MM.1S (cell line): ENCODE measurements at regions not wholly inside any gene's neighbourhood (a gene's known extent, or its start where the extent isn't known, plus 50 kb on each side); places are given as distances from the start of the nearest gene placed in this dataset.

Experiments used
- DNase-seq: peaks from one replicate; pipeline ENCODE4 v3.0.0-alpha.2; 2015
- H2AFZ ChIP-seq: fragments of 300-600 bp; sonication (generic); 2 replicates; pipeline ENCODE4 v1.6.0; 2016; ENCODE audit warnings: antibody characterized with exemption, low read length
- H3F3A ChIP-seq: fragments of 300-600 bp; sonication (generic); 2 replicates; pipeline ENCODE4 v1.6.1; 2016; ENCODE audit warnings: mild to moderate bottlenecking, antibody characterized with exemption, low read length, moderate library complexity, mixed read lengths; ENCODE audit not compliant: insufficient read depth
- H3K27ac ChIP-seq: fragments of 300-600 bp; sonication (generic); 2 replicates; pipeline ENCODE4 v1.5.1; 2016; ENCODE audit warnings: mild to moderate bottlenecking, low read length
- H3K27me3 ChIP-seq: fragments of 300-600 bp; sonication (generic); replicated peaks from 2 replicates; pipeline ENCODE4 v1.6.0; 2016; ENCODE audit warnings: low read length; ENCODE audit not compliant: insufficient read depth
- H3K36me3 ChIP-seq: fragments of 300-600 bp; sonication (generic); replicated peaks from 2 replicates; pipeline ENCODE4 v1.6.1; 2016; ENCODE audit warnings: mild to moderate bottlenecking, low read length, mixed read lengths; ENCODE audit not compliant: insufficient read depth
- H3K4me1 ChIP-seq: fragments of 300-600 bp; sonication (generic); 2 replicates; pipeline ENCODE4 v1.6.1; 2016; ENCODE audit warnings: low read length, mixed read lengths
- H3K4me2 ChIP-seq: fragments of 300-600 bp; sonication (generic); 2 replicates; pipeline ENCODE4 v1.6.0; 2016; ENCODE audit warnings: low read depth, low read length
- H3K4me3 ChIP-seq: fragments of 300-600 bp; sonication (generic); 2 replicates; pipeline ENCODE4 v1.5.1; 2016; ENCODE audit warnings: low read length, mixed read lengths
- H3K79me2 ChIP-seq: fragments of 300-600 bp; sonication (generic); 2 replicates; pipeline ENCODE4 v1.6.1; 2016; ENCODE audit warnings: mixed run types, low read length, mixed read lengths
- H3K9ac ChIP-seq: fragments of 300-600 bp; sonication (generic); 2 replicates; pipeline ENCODE4 v1.6.1; 2016; ENCODE audit warnings: low read length, mixed read lengths
- H3K9me2 ChIP-seq: fragments of 300-600 bp; sonication (generic); replicated peaks from 2 replicates; pipeline ENCODE4 v1.6.1; 2016; ENCODE audit warnings: mild to moderate bottlenecking, low read length, mixed read lengths; ENCODE audit not compliant: insufficient read depth
- H3K9me3 ChIP-seq: fragments of 300-600 bp; sonication (generic); replicated peaks from 2 replicates; pipeline ENCODE4 v1.6.1; 2016; ENCODE audit warnings: mild to moderate bottlenecking, low read length, mixed read lengths; ENCODE audit not compliant: insufficient read depth
- H4K20me1 ChIP-seq: fragments of 300-600 bp; sonication (generic); 2 replicates; pipeline ENCODE4 v1.6.1; 2016; ENCODE audit warnings: mild to moderate bottlenecking, low read length, moderate library complexity, mixed read lengths; ENCODE audit not compliant: insufficient read depth
- CTCF ChIP-seq: fragments of 300-600 bp; sonication (generic); IDR thresholded peaks from 2 replicates; pipeline ENCODE4 v1.5.1; 2016; ENCODE audit warnings: antibody characterized with exemption, low read length, mixed read lengths
- EZH2 ChIP-seq: fragments of 300-600 bp; sonication (generic); optimal IDR thresholded peaks from 2 replicates; pipeline ENCODE3; 2017; ENCODE audit warnings: low read depth, mild to moderate bottlenecking, antibody characterized with exemption, low read length, mixed read lengths
- EZH2phosphoT487 ChIP-seq: fragments of 300-600 bp; sonication (generic); IDR thresholded peaks from 2 replicates; pipeline ENCODE4 v1.6.1; 2018; ENCODE audit warnings: antibody characterized with exemption, low read length

- TF ChIP-seq EZH2phosphoT487 (no peak), CTCF (no peak), EZH2 (no peak)
- no peaks in the 10 kb centered on the region for H3K9me3 ChIP-seq
- no peak overlapping the region for H3K27ac ChIP-seq
- H3K9me2 ChIP-seq: no peaks in the 10 kb centered on the region
- no peak overlapping the region for H3K4me3 ChIP-seq
- no peaks in the 10 kb centered on the region for H3F3A ChIP-seq
- H3K27me3 ChIP-seq: no peaks in the 10 kb centered on the region
- H3K4me2 ChIP-seq: no peak overlapping the region
- no peaks in the 10 kb centered on the region for H3K79me2 ChIP-seq
- H3K36me3 ChIP-seq: no peaks in the 10 kb centered on the region
- no peak for DNase-seq
- H3K4me1 ChIP-seq: no peaks in the 10 kb centered on the region
- no peak overlapping the region for H2AFZ ChIP-seq
- no peak overlapping the region for H3K9ac ChIP-seq
- no peaks in the 10 kb centered on the region for H4K20me1 ChIP-seq
Measured at GRCh38 chr9:108103046-108103693, 613.6 kb upstream of the KLF4 start.

DNA sequence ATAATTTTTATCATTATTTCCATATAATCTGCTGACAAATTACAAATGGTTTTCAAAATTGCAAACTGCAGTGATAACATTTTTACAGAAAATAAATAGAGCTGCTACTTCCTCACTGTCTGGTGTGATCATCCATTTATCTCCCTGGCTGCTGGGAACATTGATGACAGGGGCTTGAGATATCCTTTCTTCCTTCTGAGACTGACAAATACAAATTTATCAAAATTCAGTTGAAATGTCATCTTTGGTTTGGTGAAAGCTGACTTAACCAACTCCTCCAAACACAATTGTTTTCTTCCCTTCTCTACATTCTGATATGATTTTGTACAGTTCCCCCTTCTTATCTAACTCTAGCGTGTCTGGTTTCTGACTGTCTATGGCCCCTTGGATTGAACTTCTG lies 611.8 kb upstream of the KLF4 start:
- H3K27ac ChIP-seq: no peak overlapping the region
- H3F3A ChIP-seq: no peaks in the 10 kb centered on the region
- no peak overlapping the region for H2AFZ ChIP-seq
- no peaks in the 10 kb centered on the region for H3K27me3 ChIP-seq
- H3K36me3 ChIP-seq: no peaks in the 10 kb centered on the region
- H3K9me3 ChIP-seq: no peaks in the 10 kb centered on the region
- TF ChIP-seq EZH2: no peak
- no peaks in the 10 kb centered on the region for H3K9me2 ChIP-seq
- no peak overlapping the region for H3K9ac ChIP-seq
- H3K4me2 ChIP-seq: no peak overlapping the region
- DNase-seq: no peak
- H3K4me3 ChIP-seq: no peak overlapping the region
- no peaks in the 10 kb centered on the region for H4K20me1 ChIP-seq
- no peaks in the 10 kb centered on the region for H3K79me2 ChIP-seq
- no peaks in the 10 kb centered on the region for H3K4me1 ChIP-seq

GRCh38 chr9:108100571-108100970 lies 611.0 kb upstream of the KLF4 start:
- TF ChIP-seq CTCF: no peak
- TF ChIP-seq EZH2phosphoT487: no peak
- TF ChIP-seq EZH2: no peak

GRCh38 chr9:108099854-108100253 lies 610.3 kb upstream of the KLF4 start:
- Histone ChIP-seq H3K79me2 (no peaks in the 10 kb centered on the region), H3F3A (no peaks in the 10 kb centered on the region), H3K9me2 (no peaks in the 10 kb centered on the region), H3K4me3 (no peak overlapping the region), H3K9ac (no peak overlapping the region), H4K20me1 (no peaks in the 10 kb centered on the region), H3K27ac (no peak overlapping the region), H2AFZ (no peak overlapping the region), H3K4me2 (no peak overlapping the region), H3K36me3 (no peaks in the 10 kb centered on the region), H3K4me1 (no peaks in the 10 kb centered on the region), H3K9me3 (no peaks in the 10 kb centered on the region), H3K27me3 (no peaks in the 10 kb centered on the region)
- no peak for DNase-seq
- no peak for TF ChIP-seq CTCF
- no peak for TF ChIP-seq EZH2
- TF ChIP-seq EZH2phosphoT487: no peak

More at GRCh38 chr9:108100571-108100970, 611.0 kb upstream of the KLF4 start:
- Histone ChIP-seq H3K79me2 (no peaks in the 10 kb centered on the region), H3K27me3 (no peaks in the 10 kb centered on the region), H3K4me2 (no peak overlapping the region), H2AFZ (no peak overlapping the region), H3K27ac (no peak overlapping the region), H3K9me3 (no peaks in the 10 kb centered on the region), H4K20me1 (no peaks in the 10 kb centered on the region), H3K36me3 (no peaks in the 10 kb centered on the region), H3K9me2 (no peaks in the 10 kb centered on the region), H3K4me1 (no peaks in the 10 kb centered on the region), H3F3A (no peaks in the 10 kb centered on the region), H3K4me3 (no peak overlapping the region), H3K9ac (no peak overlapping the region)
- no peak for DNase-seq
